GM21528 (cell line): ENCODE measurements at regions not wholly inside any gene's neighbourhood (a gene's known extent, or its start where the extent isn't known, plus 50 kb on each side); places are given as distances from the start of the nearest gene placed in this dataset.

Experiments
- ATAC-seq: cut with Tn5 transposase; IDR thresholded peaks from one replicate; pipeline ENCODE4 v1.9.1; 2021; ENCODE audit warnings: mild to moderate bottlenecking, moderate library complexity; ENCODE audit not compliant: unreplicated experiment, low FRiP score

- ATAC-seq = no peak
These were observed 210.5 kb downstream of the EPHA4 start for GRCh38 chr2:221361633-221362032.

- no peak for ATAC-seq
These were observed 207.4 kb downstream of the EPHA4 start for GRCh38 chr2:221364672-221365071.
